ENCODE measurements at regions not wholly inside any gene's neighbourhood (a gene's known extent, or its start where the extent isn't known, plus 50 kb on each side); places are given as distances from the start of the nearest gene placed in this dataset.

- ChIA-PET POLR2A (no interaction called here), CTCF (no interaction called here)
- intact Hi-C loops (cut with micrococcal nuclease; ENCODE audit: unreplicated experiment), result no loop called here
- Histone ChIP-seq H3K27me3 (ENCODE audit: control insufficient read depth, insufficient read depth, low read length) (no peaks in the 10 kb centered on the region), H3K9me3 (ENCODE audit: control insufficient read depth, insufficient read depth, low read depth, low read length) (no peaks in the 10 kb centered on the region), H3K4me1 (ENCODE audit: control insufficient read depth, insufficient read depth, low read length) (peaks cover 2% of the 10 kb centered on the region; the same call in 1 of the 2 replicates), H3K27ac (ENCODE audit: low read length) (peak overlapping the region; percentile 48; the same call in 1 of the 2 replicates), H3K36me3 (ENCODE audit: control insufficient read depth, insufficient read depth, low read length) (no peaks in the 10 kb centered on the region), H3K4me3 (ENCODE audit: low read depth in 2 of 2, low read length in 2 of 2) (no peak overlapping the region)
- no TSS peak for BruUV-seq (replicated peaks)
- DNase-seq (ENCODE audit: low read depth, low spot score), result no peak
- TF ChIP-seq TCF7L2 (IDR thresholded peaks at IDR 0.05; ENCODE audit: low read depth, low read length) (no peak), POLR2AphosphoS5 (IDR thresholded peaks at IDR 0.05; ENCODE audit: low read depth, low read length) (no peak), REST (IDR thresholded peaks at IDR 0.05; ENCODE audit: insufficient read depth in 1 of 2, low read depth in 2 of 2, low read length in 1 of 2) (no peak), SIN3A (IDR thresholded peaks at IDR 0.05; ENCODE audit: borderline replicate concordance, insufficient read depth, low read depth, low read length) (no peak), CTCF (IDR thresholded peaks at IDR 0.05) (no peak)
- no peak for ATAC-seq
- in situ Hi-C loops (cut with HindIII; ENCODE audit: low pct_unique_long_range_greater_than_20kb, low sequenced_read_pairs), result no loop called here
Observed at GRCh38 chr17:15894258-15894657, 50.7 kb upstream of the ADORA2B start.

GRCh38 chr17:15894913-15895658 lies 49.8 kb upstream of the ADORA2B start:
- Histone ChIP-seq H3K36me3 (ENCODE audit: control insufficient read depth, insufficient read depth, low read length) (no peaks in the 10 kb centered on the region), H3K27me3 (ENCODE audit: control insufficient read depth, insufficient read depth, low read length) (no peaks in the 10 kb centered on the region), H3K4me1 (ENCODE audit: control insufficient read depth, insufficient read depth, low read length) (peaks cover 2% of the 10 kb centered on the region; the same call in 1 of the 2 replicates), H3K4me3 (ENCODE audit: low read depth in 2 of 2, low read length in 2 of 2) (no peak overlapping the region), H3K9me3 (ENCODE audit: control insufficient read depth, insufficient read depth, low read depth, low read length) (no peaks in the 10 kb centered on the region), H3K27ac (ENCODE audit: low read length) (no peak overlapping the region)
- intact Hi-C loops (cut with micrococcal nuclease; ENCODE audit: unreplicated experiment) (no loop called here), in situ Hi-C loops (cut with HindIII; ENCODE audit: low pct_unique_long_range_greater_than_20kb, low sequenced_read_pairs) (no loop called here)
- DNase-seq (ENCODE audit: low read depth, low spot score), result no peak
- ChIA-PET POLR2A (no interaction called here), CTCF (no interaction called here)
- no TSS peak for BruUV-seq (replicated peaks)
- ATAC-seq, result no peak
- TF ChIP-seq CTCF (IDR thresholded peaks at IDR 0.05) (no peak), SIN3A (IDR thresholded peaks at IDR 0.05; ENCODE audit: borderline replicate concordance, insufficient read depth, low read depth, low read length) (no peak), REST (IDR thresholded peaks at IDR 0.05; ENCODE audit: insufficient read depth in 1 of 2, low read depth in 2 of 2, low read length in 1 of 2) (no peak), TCF7L2 (IDR thresholded peaks at IDR 0.05; ENCODE audit: low read depth, low read length) (no peak), POLR2AphosphoS5 (IDR thresholded peaks at IDR 0.05; ENCODE audit: low read depth, low read length) (no peak)
